Mucosa of descending colon (tissue), 3 donors: ENCODE measurements at regions not wholly inside any gene's neighbourhood (a gene's known extent, or its start where the extent isn't known, plus 50 kb on each side); places are given as distances from the start of the nearest gene placed in this dataset.

Experiments
- ATAC-seq: fragments of 200-7000 bp; cut with Tn5 transposase; one replicate; pipeline ENCODE4 v1.9.1; 2020; ENCODE audit warnings: mild to moderate bottlenecking, moderate library complexity
- DNase-seq, 3 donors: peaks; one replicate each; pipeline ENCODE4 v3.0.0-alpha.2; 2020
- H3K36me3 ChIP-seq: fragments of 200-600 bp; one replicate; pipeline ENCODE4 v1.8.0; 2021; ENCODE audit warnings: low read depth, mild to moderate bottlenecking
- H3K4me1 ChIP-seq: fragments of 200-600 bp; one replicate; pipeline ENCODE4 v1.8.0; 2021; ENCODE audit warnings: low read depth, mild to moderate bottlenecking
- H3K4me3 ChIP-seq: fragments of 200-600 bp; one replicate; pipeline ENCODE4 v1.8.0; 2021; ENCODE audit warnings: mild to moderate bottlenecking
- H3K9me3 ChIP-seq: fragments of 200-600 bp; one replicate; pipeline ENCODE4 v1.8.0; 2021; ENCODE audit warnings: mild to moderate bottlenecking
- CTCF ChIP-seq: fragments of 200-600 bp; IDR thresholded peaks from one replicate; pipeline ENCODE4 v1.8.0; 2022; ENCODE audit warnings: antibody characterized with exemption, mild to moderate bottlenecking
- intact Hi-C, 2 donors: fragments of 100-400 bp; cut with DNase I in 1 of 2; cut with micrococcal nuclease in 1 of 2; formaldehyde crosslinking; loops; one replicate each; pipeline versions ENCODE4 v1.11.0 to v1.11.1; 2022; cut with DNase I, micrococcal nuclease
- donor health status: DM: no; HTN: no; CAD: no; lungs with moderate emphysema.
- donor health status: DM: no; HTN: no; CAD: no.
- donor health status: DM: no; HTN: yes; CAD: no.

DNA sequence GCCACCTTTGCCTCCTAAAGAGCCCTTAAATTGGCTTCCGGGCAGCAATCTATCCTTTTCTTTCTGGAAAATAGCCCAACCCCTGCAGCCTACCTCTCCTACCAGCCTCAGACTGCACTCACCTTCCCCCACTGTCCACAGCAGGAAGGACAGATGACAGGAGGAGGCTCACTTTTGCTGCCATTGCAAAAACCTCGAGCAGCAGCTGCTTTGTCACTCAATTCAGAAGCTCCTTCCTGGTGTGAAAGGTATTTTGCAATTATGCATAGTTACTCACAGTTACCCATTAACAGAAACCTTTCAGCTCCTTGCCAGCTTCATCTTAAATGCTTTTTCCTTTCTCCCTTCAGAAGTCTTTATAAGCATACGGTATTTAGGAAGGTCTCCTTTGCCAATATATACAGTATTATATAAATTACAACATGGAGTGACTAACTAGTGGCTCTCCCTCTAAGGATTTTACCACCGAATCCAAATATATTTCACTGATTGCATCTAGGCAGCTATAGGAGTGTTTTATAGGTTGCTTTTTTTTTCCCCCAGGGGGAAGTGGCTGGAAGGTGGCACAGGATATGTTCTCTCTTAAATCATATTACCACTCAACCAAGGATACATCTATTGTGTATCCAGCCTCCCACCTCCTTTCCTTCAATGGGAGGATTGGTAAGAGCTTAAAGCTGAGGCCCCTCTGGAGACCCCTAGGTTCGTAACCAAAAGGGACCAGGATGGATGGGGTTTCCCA lies 142.1 kb upstream of the IPO9 start:
- intact Hi-C loops, result no loop called here
- Histone ChIP-seq H3K36me3 (no peaks in the 10 kb centered on the region), H3K4me3 (no peak overlapping the region), H3K4me1 (no peaks in the 10 kb centered on the region), H3K9me3 (no peaks in the 10 kb centered on the region)
- DNase-seq (peak in 2 of 3 donors; percentile 52 to 59), ATAC-seq (peak; percentile 96)
- TF ChIP-seq CTCF, result no peak

- Histone ChIP-seq H3K9me3 (no peaks in the 10 kb centered on the region), H3K4me3 (no peak overlapping the region), H3K36me3 (no peaks in the 10 kb centered on the region), H3K4me1 (peaks cover 7% of the 10 kb centered on the region)
- DNase-seq (no peak), ATAC-seq (no peak)
- intact Hi-C loops, result no loop called here
- no peak for TF ChIP-seq CTCF
Measured at GRCh38 chr1:201688514-201688913, 140.4 kb upstream of the IPO9 start.

GRCh38 chr1:201689647-201690046 lies 139.3 kb upstream of the IPO9 start:
- H3K4me1 ChIP-seq, result peaks cover 7% of the 10 kb centered on the region
- H3K4me3 ChIP-seq, result no peak overlapping the region
- intact Hi-C loops, result no loop called here

DNA sequence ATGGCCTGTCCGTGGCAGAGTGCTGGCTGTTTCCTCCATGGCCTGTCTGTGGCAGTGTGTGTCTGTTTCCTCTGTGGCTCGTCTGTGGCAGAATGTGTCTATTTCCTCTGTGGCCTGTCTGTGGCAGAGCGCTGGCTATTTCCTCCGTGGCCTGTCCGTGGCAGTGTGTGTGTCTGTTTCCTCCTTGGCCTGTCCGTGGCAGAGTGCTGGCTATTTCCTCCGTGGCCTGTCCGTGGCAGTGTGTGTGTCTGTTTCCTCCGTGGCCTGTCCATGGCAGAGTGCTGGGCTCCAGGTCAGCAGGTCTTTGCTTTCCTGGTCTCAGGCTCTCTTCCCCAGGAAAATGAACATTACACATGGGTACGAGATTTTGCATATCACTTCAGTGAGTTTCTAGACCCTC lies 138.4 kb upstream of the IPO9 start:
- DNase-seq (no peak), ATAC-seq (no peak)
- Histone ChIP-seq H3K9me3 (no peaks in the 10 kb centered on the region), H3K4me1 (peaks cover 7% of the 10 kb centered on the region), H3K4me3 (no peak overlapping the region), H3K36me3 (no peaks in the 10 kb centered on the region)
- intact Hi-C loops, result no loop called here
- no peak for TF ChIP-seq CTCF

More at GRCh38 chr1:201689647-201690046, 139.3 kb upstream of the IPO9 start:
- TF ChIP-seq CTCF, result no peak
- H3K9me3 ChIP-seq, result no peaks in the 10 kb centered on the region
- no peak for ATAC-seq
- peak in 1 of 3 donors; percentile 4 for DNase-seq
- H3K36me3 ChIP-seq, result no peaks in the 10 kb centered on the region

DNA sequence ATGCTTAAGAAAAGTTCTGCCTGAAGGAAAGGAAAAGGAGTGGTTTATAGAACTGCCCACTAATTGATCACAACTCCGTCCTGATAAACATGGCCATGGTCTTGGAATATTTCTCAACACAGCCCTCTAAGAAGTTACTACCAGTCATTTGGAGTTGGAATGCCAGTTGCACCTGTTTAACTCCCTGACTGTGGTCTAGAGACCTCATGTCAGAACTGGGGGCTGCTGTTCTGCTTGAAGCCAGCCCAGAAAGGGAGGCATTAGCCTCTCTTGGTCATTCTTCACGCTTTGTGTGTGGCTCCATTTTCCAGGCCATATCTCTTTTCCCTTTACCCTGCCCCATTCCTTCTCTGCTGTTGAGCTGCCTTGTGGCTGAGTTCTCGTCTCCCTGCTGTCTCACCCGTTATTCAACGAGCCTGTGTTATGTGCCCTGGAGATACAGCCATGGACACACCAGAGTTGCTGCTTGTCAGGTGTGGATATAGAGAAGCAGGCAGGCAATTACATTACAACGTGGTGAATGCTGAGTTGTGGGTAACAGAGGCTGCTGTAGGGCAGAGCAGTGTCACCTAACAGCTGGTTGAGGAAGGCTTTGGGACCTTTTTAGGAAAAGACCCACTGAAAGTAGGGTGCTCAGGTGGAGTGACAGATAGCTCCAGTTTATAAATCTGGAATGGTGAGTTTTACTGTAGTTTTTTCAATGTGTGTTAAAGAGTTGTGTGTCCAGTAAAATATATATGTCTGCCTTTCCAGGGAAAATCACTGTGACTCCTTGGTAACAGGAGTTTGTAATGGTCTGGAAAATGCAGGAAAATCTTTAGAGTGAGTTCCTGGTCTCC lies 137.0 kb upstream of the IPO9 start:
- Histone ChIP-seq H3K9me3 (no peaks in the 10 kb centered on the region), H3K4me1 (peaks cover 7% of the 10 kb centered on the region), H3K4me3 (no peak overlapping the region), H3K36me3 (no peaks in the 10 kb centered on the region)
- intact Hi-C loops, result no loop called here
- DNase-seq (no peak), ATAC-seq (no peak)
- TF ChIP-seq CTCF, result no peak
